ENCODE measurements at regions not wholly inside any gene's neighbourhood (a gene's known extent, or its start where the extent isn't known, plus 50 kb on each side); places are given as distances from the start of the nearest gene placed in this dataset.

DNA sequence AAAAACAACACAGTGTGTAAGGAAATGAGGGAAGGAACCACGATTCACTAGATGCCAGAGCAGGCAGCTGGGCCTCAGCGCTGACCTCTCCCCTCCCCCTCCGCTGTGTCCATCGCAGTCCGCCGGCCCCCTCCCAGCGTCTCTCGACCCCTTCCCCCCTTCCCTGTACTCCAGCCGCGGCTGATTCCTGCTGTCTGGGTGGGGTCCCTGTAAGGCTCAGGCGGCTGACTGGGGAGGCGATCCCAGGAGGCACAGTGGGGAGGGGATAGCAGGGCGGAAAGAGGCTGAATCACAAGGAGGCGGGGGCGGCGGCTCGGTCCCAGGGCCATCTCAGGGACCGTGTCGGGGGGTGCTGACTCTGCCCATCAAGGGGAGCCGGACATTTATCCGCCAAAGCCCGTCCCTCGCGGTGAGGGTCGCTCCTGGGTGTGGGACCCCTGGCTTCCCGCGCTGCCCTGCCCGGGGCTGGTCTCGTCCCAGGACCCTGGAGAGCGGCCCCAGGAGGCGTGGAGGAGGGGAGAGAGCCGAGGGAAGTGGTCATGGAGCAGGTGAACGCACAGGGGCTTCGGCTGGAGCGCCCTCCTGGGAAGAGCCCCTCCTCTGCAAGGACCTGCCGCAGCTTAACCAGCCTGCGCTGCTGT, 241.9 kb downstream of the PTPRU start:
- Mint-ChIP-seq H3K27me3 (peaks cover 26% of the 10 kb centered on the region), H3K4me3 (no peak overlapping the region), H3K4me1 (no peaks in the 10 kb centered on the region), H3K27ac (no peak overlapping the region), H3K9me3 (peaks cover 0 to 2% (median 0%) of the 10 kb centered on the region in 7 donors), H3K36me3 (no peaks in the 10 kb centered on the region)
- Histone ChIP-seq H3K27ac (ENCODE audit: insufficient read depth, low read length, poor library complexity, severe bottlenecking) (no peak overlapping the region), H3K36me3 (ENCODE audit: control insufficient read depth, insufficient read depth, low read length) (no peaks in the 10 kb centered on the region), H3K27me3 (ENCODE audit: control insufficient read depth, insufficient read depth, low read length) (peaks cover 8% of the 10 kb centered on the region), H3K4me3 (ENCODE audit: low read depth, low read length) (no peak overlapping the region), H3K9me3 (ENCODE audit: control insufficient read depth in 2 of 2, low read length in 2 of 2) (no peaks in the 10 kb centered on the region), H3K4me1 (ENCODE audit: control insufficient read depth, insufficient read depth, low read length, poor library complexity, severe bottlenecking) (no peaks in the 10 kb centered on the region)
- ATAC-seq (ENCODE audit: low read depth in 2 of 2) (no peak), DNase-seq (no peak)

DNA sequence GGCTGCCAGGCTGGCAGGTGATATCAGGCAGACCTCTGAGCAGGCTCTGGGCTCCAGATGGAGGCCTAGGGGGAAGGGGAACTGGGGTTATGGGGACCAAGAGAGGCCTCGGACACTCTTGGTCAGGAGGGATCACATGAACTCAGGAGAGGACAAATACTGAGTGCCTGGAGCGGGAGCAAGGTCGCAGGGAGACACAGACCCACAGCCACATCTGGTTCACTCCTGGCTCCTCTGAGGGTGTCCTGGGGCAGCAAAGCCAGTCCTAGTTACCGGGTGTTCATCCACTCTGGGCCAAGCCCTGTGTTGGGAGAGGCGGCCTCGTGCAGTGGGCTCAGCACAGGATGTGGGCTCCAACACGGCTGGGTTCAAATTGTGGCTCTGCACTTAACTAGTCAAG, 239.0 kb downstream of the PTPRU start:
- H3K36me3 Mint-ChIP-seq: no peaks in the 10 kb centered on the region
- H3K4me1 Mint-ChIP-seq: no peaks in the 10 kb centered on the region

DNA sequence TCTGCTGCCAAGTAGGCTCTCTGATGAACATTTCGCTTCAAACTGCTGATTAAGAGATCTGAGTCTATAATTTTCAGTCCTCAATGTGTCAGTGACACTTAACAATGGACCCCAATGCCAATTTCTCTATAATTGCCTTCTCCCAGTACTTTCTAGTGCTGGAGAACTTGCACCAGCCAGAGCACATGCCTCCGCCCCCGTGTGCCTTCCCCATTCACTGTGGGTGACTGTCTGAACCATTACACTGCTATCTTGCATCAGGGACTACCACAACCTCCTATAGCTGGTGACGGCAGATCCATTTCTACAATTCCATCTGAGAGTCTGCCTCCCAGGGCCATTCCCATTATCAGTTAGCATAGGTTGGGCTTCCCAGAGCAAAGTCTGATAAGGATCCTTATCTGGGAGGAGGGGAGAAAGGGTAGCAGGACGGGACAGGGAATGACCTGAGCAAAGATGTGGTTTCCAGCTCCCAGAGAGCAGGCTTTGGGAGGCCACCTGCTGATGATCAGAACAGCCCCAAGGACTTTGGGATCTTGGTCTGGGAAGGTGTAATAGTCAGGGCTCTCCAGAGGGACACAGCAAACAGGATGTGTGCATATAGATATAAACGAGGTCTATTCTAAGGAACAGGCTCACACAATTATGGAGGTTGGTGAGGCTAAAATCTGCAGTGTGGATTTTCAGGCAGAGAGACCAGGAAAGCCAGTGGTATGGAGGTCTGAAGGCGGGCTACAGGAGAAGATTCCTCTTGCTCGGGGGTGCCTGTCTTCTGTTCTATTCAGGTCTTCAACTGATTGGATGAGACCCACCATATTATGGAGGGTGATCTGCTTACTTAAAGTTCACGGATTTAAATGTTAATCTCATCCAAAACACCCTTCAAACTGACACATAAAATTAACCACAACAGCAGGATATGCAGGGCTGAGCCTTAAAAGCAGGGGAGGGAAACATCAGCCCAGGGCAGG, 238.2 kb downstream of the PTPRU start:
- peaks cover 0 to 2% (median 0%) of the 10 kb centered on the region in 7 donors for H3K9me3 Mint-ChIP-seq
- no peak overlapping the region for H3K27ac Mint-ChIP-seq
- Histone ChIP-seq H3K9me3 (ENCODE audit: control insufficient read depth in 2 of 2, low read length in 2 of 2) (no peaks in the 10 kb centered on the region), H3K4me1 (ENCODE audit: control insufficient read depth, insufficient read depth, low read length, poor library complexity, severe bottlenecking) (no peaks in the 10 kb centered on the region), H3K27me3 (ENCODE audit: control insufficient read depth, insufficient read depth, low read length) (peaks cover 8% of the 10 kb centered on the region), H3K4me3 (ENCODE audit: low read depth, low read length) (no peak overlapping the region), H3K27ac (ENCODE audit: insufficient read depth, low read length, poor library complexity, severe bottlenecking) (no peak overlapping the region), H3K36me3 (ENCODE audit: control insufficient read depth, insufficient read depth, low read length) (no peaks in the 10 kb centered on the region)
- DNase-seq (no peak), ATAC-seq (ENCODE audit: low read depth in 2 of 2) (no peak)
- H3K4me1 Mint-ChIP-seq: no peaks in the 10 kb centered on the region
- no peaks in the 10 kb centered on the region for H3K36me3 Mint-ChIP-seq
- H3K27me3 Mint-ChIP-seq: peaks cover 31% of the 10 kb centered on the region
- no peak overlapping the region for H3K4me3 Mint-ChIP-seq

More for the DNA sequence above, 239.0 kb downstream of the PTPRU start:
- Histone ChIP-seq H3K4me1 (ENCODE audit: control insufficient read depth, insufficient read depth, low read length, poor library complexity, severe bottlenecking) (no peaks in the 10 kb centered on the region), H3K4me3 (ENCODE audit: low read depth, low read length) (no peak overlapping the region), H3K9me3 (ENCODE audit: control insufficient read depth in 2 of 2, low read length in 2 of 2) (no peaks in the 10 kb centered on the region), H3K27ac (ENCODE audit: insufficient read depth, low read length, poor library complexity, severe bottlenecking) (no peak overlapping the region), H3K36me3 (ENCODE audit: control insufficient read depth, insufficient read depth, low read length) (no peaks in the 10 kb centered on the region), H3K27me3 (ENCODE audit: control insufficient read depth, insufficient read depth, low read length) (peaks cover 8% of the 10 kb centered on the region)
- Mint-ChIP-seq H3K27me3 (peaks cover 33% of the 10 kb centered on the region), H3K27ac (no peak overlapping the region), H3K4me3 (no peak overlapping the region), H3K9me3 (peaks cover 0 to 2% (median 0%) of the 10 kb centered on the region in 7 donors)
- DNase-seq: no peak
- ATAC-seq (ENCODE audit: low read depth in 2 of 2): no peak

DNA sequence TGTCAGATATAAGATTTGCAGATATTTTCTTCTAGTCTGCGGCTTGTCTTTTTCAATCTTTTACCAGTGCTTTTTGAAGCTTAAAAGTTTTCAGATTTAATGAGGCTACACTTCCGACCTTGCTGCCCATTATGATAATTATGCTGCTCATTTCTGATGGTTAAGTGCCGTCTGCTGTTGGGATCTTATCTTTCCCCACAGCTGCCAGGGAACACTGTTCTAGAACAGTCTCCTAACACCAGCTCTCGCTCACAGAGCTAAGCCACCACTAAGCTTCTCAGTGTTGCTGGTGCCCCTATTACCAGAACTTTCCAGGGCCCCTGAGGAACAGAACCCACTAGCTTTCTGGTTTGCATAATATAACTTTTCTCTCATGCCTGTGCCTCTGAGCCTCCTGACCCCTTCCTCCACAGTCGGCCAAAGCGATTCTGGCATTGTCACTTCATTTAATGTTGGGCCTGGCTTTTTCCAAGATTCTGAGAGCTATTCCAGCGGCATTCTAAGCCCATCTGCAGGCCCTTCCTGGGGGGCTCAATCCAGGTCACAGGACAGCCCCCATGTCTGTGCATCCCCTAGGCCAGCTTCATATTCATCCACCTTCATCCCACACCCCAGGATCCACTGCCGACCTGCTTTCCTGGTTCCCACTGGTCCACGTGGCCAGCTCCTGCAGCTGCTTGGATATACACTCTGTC, 237.0 kb downstream of the PTPRU start:
- no peak for ATAC-seq (ENCODE audit: low read depth in 2 of 2)
- H3K27me3 ChIP-seq (ENCODE audit: control insufficient read depth, insufficient read depth, low read length): peaks cover 8% of the 10 kb centered on the region
- H3K4me1 ChIP-seq (ENCODE audit: control insufficient read depth, insufficient read depth, low read length, poor library complexity, severe bottlenecking): no peaks in the 10 kb centered on the region
- H3K9me3 ChIP-seq (ENCODE audit: control insufficient read depth in 2 of 2, low read length in 2 of 2): no peaks in the 10 kb centered on the region
- no peak overlapping the region for H3K4me3 ChIP-seq (ENCODE audit: low read depth, low read length)
- no peak overlapping the region for H3K27ac ChIP-seq (ENCODE audit: insufficient read depth, low read length, poor library complexity, severe bottlenecking)
- no peak for DNase-seq
- H3K36me3 ChIP-seq (ENCODE audit: control insufficient read depth, insufficient read depth, low read length): no peaks in the 10 kb centered on the region
- H3K4me1 Mint-ChIP-seq: no peaks in the 10 kb centered on the region
- H3K36me3 Mint-ChIP-seq: no peaks in the 10 kb centered on the region
- no peak overlapping the region for H3K4me3 Mint-ChIP-seq
- H3K9me3 Mint-ChIP-seq: peaks cover 0 to 2% (median 0%) of the 10 kb centered on the region in 7 donors
- peaks cover 23% of the 10 kb centered on the region for H3K27me3 Mint-ChIP-seq
- H3K27ac Mint-ChIP-seq: no peak overlapping the region

DNA sequence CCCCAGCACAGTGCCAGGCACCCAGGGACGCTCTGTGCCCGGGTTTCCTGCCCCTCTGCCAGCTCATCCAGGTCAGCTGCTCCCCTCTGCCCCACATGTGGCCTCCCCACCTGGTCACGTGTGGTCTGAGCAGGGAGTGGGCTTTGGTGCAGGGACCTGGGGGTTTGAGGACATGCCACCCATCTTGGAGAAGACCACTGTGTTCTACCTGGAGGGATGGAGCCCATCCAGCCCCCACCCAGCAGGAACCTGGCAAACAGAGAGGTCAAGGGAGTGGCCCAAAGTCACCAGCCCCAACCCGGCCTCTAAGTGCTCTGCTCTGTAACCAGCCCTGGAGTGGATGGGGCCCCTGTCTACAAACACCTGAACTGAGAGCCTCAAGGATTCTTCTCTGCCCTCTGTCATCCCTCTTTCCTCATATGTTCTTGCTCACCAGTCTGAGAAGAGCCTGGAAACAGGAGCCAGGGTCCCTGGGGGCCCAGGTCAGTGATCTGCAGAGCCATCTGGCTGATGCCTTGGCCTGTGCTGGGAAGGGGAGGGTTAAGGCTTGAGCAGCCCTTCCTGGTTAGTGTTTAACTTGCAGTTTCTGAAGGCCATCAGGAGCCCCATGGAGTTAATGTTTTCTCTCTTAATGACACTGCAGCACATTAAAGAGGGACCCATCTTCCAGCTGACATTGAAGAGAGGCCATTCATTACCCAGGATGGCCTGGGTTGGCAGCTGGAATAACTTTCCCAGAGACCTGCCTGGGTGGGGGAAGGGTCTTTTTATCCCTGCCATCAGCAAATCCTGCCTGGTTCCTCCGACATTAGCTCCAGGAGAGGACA, 235.4 kb downstream of the PTPRU start:
- H3K4me3 Mint-ChIP-seq: no peak overlapping the region
- H3K27me3 ChIP-seq (ENCODE audit: control insufficient read depth, insufficient read depth, low read length): peaks cover 4% of the 10 kb centered on the region
- no peak for ATAC-seq (ENCODE audit: low read depth in 2 of 2)

DNA sequence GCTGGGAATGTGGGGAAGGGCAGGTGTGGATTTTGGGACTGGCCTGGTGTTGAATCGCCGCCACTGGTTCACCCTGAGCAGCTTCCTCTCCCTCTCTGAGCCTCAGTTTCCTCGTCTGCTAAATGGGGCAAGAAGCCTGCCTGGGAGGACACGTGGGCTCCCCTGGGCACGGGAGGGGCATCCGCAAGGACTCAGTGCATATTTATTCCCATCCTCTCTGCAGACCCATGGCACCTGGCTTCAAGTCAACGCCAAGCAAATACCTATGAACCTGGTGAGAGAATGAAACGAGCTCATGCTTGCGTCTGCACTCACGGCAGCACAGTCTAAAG, 234.4 kb downstream of the PTPRU start:
- no peaks in the 10 kb centered on the region for H3K9me3 ChIP-seq (ENCODE audit: control insufficient read depth in 2 of 2, low read length in 2 of 2)
- Mint-ChIP-seq H3K4me1 (no peaks in the 10 kb centered on the region), H3K36me3 (no peaks in the 10 kb centered on the region), H3K27me3 (peaks cover 24% of the 10 kb centered on the region), H3K27ac (no peak overlapping the region), H3K4me3 (no peak overlapping the region), H3K9me3 (peaks cover 0 to 5% (median 0%) of the 10 kb centered on the region in 7 donors)
- no peak overlapping the region for H3K4me3 ChIP-seq (ENCODE audit: low read depth, low read length)
- DNase-seq: no peak
- no peak overlapping the region for H3K27ac ChIP-seq (ENCODE audit: insufficient read depth, low read length, poor library complexity, severe bottlenecking)
- H3K36me3 ChIP-seq (ENCODE audit: control insufficient read depth, insufficient read depth, low read length): no peaks in the 10 kb centered on the region
- no peak for ATAC-seq (ENCODE audit: low read depth in 2 of 2)
- peaks cover 2% of the 10 kb centered on the region for H3K27me3 ChIP-seq (ENCODE audit: control insufficient read depth, insufficient read depth, low read length)
- H3K4me1 ChIP-seq (ENCODE audit: control insufficient read depth, insufficient read depth, low read length, poor library complexity, severe bottlenecking): no peaks in the 10 kb centered on the region

More for the DNA sequence above, 235.4 kb downstream of the PTPRU start:
- Histone ChIP-seq H3K4me1 (ENCODE audit: control insufficient read depth, insufficient read depth, low read length, poor library complexity, severe bottlenecking) (no peaks in the 10 kb centered on the region), H3K27ac (ENCODE audit: insufficient read depth, low read length, poor library complexity, severe bottlenecking) (no peak overlapping the region), H3K36me3 (ENCODE audit: control insufficient read depth, insufficient read depth, low read length) (no peaks in the 10 kb centered on the region), H3K9me3 (ENCODE audit: control insufficient read depth in 2 of 2, low read length in 2 of 2) (no peaks in the 10 kb centered on the region), H3K4me3 (ENCODE audit: low read depth, low read length) (no peak overlapping the region)
- Mint-ChIP-seq H3K9me3 (peaks cover 0 to 5% (median 0%) of the 10 kb centered on the region in 7 donors), H3K27ac (no peak overlapping the region), H3K36me3 (no peaks in the 10 kb centered on the region), H3K27me3 (peaks cover 31% of the 10 kb centered on the region), H3K4me1 (no peaks in the 10 kb centered on the region)
- no peak for DNase-seq

DNA sequence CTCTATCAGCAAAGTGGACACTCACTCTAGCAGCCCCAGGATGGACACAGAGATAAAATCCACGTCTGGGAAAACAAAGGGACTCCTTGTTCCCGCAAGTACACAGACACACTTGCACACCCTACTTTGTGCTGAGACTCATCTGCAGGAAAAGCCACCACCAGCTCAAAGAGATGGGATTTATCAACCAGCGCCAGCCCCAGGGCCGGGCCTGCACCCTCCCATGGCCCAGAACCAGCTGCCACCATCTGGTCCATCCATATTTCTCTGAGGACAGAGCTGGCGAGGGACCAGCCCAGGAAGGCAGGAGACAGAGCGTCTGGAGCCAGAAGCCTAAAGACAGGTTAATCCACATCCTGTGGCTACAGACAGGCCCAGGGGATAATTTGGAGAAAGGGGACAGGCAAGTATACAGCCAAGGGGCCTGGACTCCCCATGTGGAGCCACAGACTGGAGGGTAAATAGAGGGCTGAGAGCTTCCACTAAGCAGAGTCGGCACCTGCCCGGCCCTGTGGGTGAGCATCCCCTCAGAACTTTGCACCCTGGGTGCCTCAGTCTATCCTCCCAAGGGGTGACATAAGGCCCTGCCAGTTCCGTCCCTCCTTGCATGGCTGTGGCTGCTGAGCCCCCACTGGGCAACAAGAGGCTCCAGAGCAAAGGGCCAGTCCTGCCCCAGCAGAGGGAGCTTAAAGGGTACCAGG, 233.9 kb downstream of the PTPRU start:
- Histone ChIP-seq H3K4me1 (ENCODE audit: control insufficient read depth, insufficient read depth, low read length, poor library complexity, severe bottlenecking) (no peaks in the 10 kb centered on the region), H3K27ac (ENCODE audit: insufficient read depth, low read length, poor library complexity, severe bottlenecking) (no peak overlapping the region), H3K36me3 (ENCODE audit: control insufficient read depth, insufficient read depth, low read length) (no peaks in the 10 kb centered on the region), H3K4me3 (ENCODE audit: low read depth, low read length) (no peak overlapping the region), H3K27me3 (ENCODE audit: control insufficient read depth, insufficient read depth, low read length) (peaks cover 2% of the 10 kb centered on the region), H3K9me3 (ENCODE audit: control insufficient read depth in 2 of 2, low read length in 2 of 2) (peaks cover 0 to 2% of the 10 kb centered on the region in 2 experiments)
- H3K36me3 Mint-ChIP-seq: no peaks in the 10 kb centered on the region
- H3K27ac Mint-ChIP-seq: no peak overlapping the region
- H3K27me3 Mint-ChIP-seq: peaks cover 24% of the 10 kb centered on the region
- ATAC-seq (ENCODE audit: low read depth in 2 of 2) (no peak), DNase-seq (no peak)
- H3K4me3 Mint-ChIP-seq: no peak overlapping the region
- no peaks in the 10 kb centered on the region for H3K4me1 Mint-ChIP-seq
- peaks cover 0 to 5% (median 1%) of the 10 kb centered on the region in 7 donors for H3K9me3 Mint-ChIP-seq
